COR-L47 (cell line): ENCODE measurements at regions not wholly inside any gene's neighbourhood (a gene's known extent, or its start where the extent isn't known, plus 50 kb on each side); places are given as distances from the start of the nearest gene placed in this dataset.
"Not testable (repeated sequence)": the region's sequence is repeated elsewhere in the genome, so short reads cannot be mapped to it uniquely, and the experiment has no call there.

ENCODE experiments used
- DNase-seq: peaks from one replicate; lab custom pipeline; 2025; lab: John Stamatoyannopoulos, UW

GRCh38 chr3:191518861-191519260 lies 57.9 kb downstream of the PYDC2 start:
- DNase-seq = no peak

DNA sequence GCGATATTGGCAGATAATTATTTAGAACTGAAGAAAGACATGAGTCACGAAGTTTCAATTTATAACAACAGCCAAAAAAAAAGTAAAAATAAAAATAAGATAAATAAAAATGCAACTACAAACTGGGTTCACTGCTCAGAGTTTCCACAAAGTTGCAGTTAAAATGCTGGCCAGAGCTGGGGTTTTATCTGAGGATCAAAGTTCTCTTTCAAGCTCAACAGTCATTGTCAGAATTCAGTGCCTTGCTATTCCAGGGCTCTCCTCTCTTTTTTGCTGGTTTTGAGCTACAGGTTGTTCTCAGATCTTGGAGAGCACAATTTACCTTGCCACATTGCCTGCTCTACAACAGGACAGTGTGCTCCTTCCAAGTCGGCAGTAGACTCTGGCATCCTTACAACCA lies 60.1 kb downstream of the PYDC2 start:
- no peak for DNase-seq

DNA sequence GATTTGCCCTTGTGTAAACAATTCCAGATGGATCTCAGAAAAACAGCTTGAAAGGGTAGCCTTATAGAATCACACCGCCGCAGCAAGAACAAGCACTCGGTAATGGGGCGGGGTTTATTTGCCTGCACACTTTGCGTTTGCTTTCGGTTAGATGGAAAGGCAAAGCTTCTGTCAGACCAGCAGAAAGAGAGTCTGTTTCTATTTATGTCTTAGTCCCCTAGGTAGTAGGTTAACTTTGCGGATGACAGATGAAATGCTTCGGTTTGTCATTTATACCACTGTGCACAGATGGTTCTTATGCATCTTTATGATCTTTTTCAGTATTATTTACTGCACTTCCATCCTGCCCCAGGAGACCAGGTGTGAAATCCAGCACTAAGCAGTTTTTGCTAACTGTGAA lies 62.2 kb downstream of the PYDC2 start:
- peak; percentile 87 for DNase-seq

- DNase-seq = no peak
Observed at GRCh38 chr3:191528589-191528988, 67.6 kb downstream of the PYDC2 start.

GRCh38 chr3:191529992-191530391 lies 69.0 kb downstream of the PYDC2 start:
- DNase-seq = no peak

DNA sequence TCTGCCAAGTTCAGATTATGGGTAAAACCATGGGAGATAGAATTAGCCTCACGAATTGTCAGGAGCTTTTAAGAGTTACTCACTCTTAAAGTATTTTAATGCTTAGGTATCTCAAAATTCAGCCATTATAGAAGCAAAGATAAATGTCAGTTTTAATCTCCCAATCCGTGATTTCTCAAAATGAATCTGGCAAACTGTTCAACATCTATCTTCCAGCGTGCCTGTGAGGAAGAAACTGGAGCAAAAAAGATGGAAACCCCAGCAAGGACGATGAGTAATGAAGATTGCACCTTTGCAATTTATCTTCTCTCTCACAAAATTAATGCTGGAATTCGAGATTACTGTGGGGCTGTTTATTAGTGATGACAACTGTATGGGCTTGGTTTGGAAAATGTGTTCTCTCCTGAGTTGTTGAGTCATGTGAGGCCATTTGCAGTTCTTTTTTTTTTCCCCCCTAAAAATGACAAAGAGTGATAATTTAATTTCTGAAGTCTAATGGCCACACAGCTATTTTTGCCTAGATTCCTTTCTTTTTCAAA lies 70.5 kb downstream of the PYDC2 start:
- DNase-seq = no peak

DNA sequence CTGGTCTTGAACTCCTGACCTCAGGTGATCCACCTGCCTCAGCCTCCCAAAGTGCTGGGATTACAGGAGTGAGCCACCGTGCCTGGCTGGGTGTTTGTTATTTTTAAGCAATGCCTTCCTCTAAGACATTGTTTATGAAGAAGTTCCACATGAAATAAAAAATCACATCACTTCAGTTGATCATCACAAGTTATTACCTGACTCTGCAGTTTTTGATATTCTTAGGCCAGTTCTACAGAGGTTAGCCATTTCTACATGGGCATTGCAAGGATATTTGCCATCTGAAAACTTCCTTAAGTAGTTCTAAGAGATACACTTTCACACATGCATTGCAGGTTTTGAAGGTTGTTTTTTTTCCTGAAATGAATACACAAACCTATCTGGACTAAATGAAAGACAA lies 82.1 kb downstream of the PYDC2 start:
- DNase-seq = no peak

GRCh38 chr3:191543897-191544296 lies 82.9 kb downstream of the PYDC2 start:
- no peak for DNase-seq

- DNase-seq = no peak
Observed at GRCh38 chr3:191549357-191549756, 88.4 kb downstream of the PYDC2 start.

- no peak for DNase-seq
Observed at GRCh38 chr3:191555037-191555436, 94.1 kb downstream of the PYDC2 start.

DNA sequence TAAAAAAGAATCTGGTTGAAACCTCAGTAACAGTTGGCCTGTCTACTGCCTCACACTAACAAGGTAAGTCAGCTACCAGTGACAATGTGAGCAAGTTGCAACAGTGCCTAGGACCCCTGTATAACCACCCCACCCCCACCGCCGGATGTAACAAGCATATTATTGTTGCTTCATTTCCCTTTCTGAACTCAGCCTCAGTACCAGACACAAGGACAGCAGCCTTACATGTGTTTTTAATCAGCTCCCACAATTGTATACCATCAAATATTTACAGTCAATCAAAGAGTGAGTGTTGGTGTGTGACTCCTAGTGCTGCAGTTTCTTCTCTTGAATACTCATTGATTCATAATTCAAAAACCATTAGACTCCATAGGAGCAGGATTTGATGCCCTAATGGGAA lies 96.4 kb downstream of the PYDC2 start:
- no peak for DNase-seq

GRCh38 chr3:191563722-191564121 lies 102.8 kb downstream of the PYDC2 start:
- no peak for DNase-seq

DNA sequence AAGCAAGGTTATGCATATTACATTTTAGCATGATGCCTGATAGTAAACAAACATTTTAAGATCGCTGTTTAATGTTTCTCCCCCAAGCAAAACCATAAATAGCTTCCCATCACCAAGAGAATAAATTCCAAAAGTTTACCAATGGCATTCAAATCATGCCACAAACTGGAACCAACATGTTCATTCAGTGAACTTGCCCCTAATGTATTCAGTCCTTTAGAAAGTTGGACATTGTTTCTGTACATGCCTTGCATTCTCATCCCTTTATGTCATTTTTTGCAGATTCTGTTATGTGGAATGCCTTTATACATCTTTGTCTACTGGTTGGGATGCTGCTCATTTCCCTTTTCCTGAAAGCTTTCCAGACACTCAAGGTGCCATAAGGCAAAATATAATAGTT lies 105.5 kb downstream of the PYDC2 start:
- no peak for DNase-seq

DNA sequence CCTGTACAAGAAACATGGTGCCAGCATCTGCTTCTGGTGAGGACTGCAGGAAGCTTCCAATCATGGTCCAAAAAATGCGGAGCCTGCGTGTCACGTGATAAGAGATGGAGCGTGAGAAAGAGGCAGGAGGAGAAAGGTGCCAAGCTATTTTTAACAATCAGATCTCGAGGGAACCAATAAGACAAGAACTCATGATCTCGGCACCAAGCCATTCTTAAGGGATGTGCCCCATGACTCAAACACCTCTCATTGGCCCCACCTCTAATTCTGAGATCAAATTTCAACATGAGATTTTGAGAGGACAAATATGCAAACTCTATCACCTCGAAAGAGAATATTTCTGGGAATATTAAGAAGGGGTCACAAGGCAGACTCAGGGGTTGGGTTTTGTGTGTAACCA lies 107.2 kb downstream of the PYDC2 start:
- no peak for DNase-seq

DNA sequence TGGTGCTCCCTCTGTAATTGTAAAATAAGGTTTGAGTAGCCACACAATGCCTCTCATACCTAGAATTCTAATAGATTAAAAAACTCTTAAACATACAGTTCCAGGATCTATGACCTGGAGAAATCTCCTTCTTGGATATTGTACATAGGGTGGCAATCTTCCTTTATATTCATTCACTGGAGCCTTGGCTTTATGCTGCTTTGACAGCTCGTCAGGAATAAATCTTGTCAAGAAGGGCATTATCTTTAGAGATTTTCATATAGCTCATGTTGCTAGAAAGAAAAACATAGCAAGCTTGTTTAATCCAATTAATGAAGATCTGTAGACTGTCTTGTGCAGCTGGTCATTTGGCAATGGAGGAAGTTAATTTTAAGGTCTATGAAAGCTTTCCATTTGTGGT lies 131.1 kb downstream of the PYDC2 start:
- no peak for DNase-seq

GRCh38 chr3:191593486-191593885 lies 132.5 kb downstream of the PYDC2 start:
- DNase-seq = no peak

DNA sequence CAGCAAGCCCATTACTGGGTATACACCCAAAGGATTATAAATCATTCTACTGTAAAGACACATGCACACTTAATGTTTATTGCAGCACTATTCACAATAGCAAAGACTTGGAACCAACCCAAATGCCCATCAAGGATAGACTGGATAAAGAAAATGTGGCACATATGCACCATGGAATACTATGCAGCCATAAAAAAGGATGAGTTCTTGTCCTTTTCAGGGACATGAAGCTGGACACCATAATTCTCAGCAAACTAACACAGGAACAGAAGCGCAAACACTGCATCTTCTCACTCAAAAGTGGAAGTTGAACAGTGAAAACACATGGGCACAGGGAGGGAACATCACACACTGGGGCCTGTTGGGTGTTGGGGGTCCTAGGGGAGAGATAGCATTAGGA lies 154.5 kb downstream of the PYDC2 start:
- not testable (repeated sequence) for DNase-seq

GRCh38 chr3:191624299-191624698 lies 163.3 kb downstream of the PYDC2 start:
- DNase-seq = no peak

DNA sequence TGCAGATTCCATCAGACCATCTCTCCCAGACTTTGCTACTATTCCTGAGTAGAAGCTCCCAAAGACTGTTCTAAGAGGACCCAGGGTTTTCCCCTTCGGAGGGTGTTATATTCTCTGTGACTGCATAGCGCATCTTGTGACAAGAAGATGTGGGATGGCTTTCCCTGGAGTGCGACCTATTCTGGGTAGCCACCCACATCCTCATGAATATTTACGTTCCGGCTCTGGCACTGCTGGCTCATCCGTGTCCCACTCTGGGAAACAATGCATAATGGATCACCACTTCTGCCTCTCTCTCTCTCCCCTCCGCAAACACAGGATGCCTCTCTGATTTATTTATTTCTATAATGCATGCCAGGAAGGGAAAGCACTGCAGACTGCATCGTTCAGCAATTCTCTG lies 166.1 kb downstream of the PYDC2 start:
- DNase-seq = no peak

DNA sequence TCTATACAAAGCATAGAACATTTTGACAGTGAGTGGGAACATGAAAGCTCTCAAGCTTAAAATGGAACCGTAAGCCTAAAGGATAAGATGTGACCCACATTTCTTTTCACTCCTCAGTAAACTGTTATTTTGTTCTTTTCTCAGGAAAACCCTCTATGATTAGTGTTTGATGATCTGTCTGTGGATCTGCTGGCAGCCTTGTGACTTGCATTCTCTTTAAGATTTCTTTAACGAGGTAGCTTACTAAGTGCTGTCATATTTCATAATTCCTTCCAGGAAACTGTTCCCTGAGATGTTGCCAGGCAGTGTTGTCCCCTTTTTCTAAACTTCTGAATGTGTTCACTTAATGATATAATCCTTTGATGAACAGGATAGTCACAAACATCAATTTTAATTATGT lies 167.6 kb downstream of the PYDC2 start:
- no peak for DNase-seq

GRCh38 chr3:191631496-191631895 lies 170.5 kb downstream of the PYDC2 start:
- DNase-seq = no peak

GRCh38 chr3:191634902-191635301 lies 173.9 kb downstream of the PYDC2 start:
- DNase-seq = no peak

- DNase-seq = no peak
Observed at GRCh38 chr3:191637611-191638010, 176.6 kb downstream of the PYDC2 start.

DNA sequence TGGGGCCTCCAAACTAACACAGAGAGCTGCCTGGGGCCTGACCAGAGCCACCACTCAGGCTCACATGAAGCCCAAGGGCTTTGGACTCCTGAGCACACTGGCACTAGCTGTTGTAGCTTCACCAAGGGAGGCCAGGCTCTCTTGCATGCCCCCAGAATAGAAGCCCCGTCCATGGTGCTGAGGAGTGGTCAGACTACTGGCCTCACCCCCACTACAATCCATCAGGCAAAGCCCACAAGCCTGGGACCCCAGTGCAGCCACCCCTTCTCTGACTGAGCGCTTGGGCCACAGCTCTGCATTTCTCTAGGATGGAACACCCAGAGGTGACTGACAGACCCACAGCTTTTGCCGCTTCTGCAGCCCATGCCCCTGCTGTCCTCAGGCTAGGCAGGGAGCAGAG lies 180.8 kb downstream of the PYDC2 start:
- no peak for DNase-seq

DNA sequence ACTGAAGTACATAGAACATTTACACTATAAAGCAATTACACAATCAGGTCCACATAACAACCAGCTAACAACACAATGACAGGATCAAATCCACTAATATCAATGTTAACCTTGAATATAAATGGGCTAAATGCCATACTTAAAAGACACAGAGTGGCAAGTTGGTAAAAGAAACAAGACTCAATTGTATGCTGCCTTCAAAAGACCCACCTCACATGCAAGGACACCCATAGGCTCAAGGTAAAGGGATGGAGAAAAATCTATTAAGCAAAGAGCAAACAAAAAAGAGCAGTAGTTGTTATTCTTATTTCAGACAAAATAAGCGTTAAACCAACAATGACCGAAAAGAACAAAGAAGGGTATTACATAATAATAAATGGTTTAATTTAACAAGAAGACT lies 183.3 kb downstream of the PYDC2 start:
- no peak for DNase-seq
